Panc1 (cell line): ENCODE measurements at regions not wholly inside any gene's neighbourhood (a gene's known extent, or its start where the extent isn't known, plus 50 kb on each side); places are given as distances from the start of the nearest gene placed in this dataset.

Source experiments
- ATAC-seq: fragments of 200-7000 bp; cut with Tn5 transposase; 2 replicates; pipeline ENCODE4 v1.9.1; 2020; ENCODE audit warnings: mild to moderate bottlenecking, moderate library complexity
- BruUV-seq: library from RNA; stranded (reverse); fragments of 400-500 nt; replicated peaks from 2 replicates; lab custom pipeline; 2021; lab: Mats Ljungman, UMichigan
- CTCF ChIA-PET: fragments of 300-600 bp; sonication (Branson Sonifier 250); formaldehyde crosslinking; loops from one replicate; lab custom pipeline; 2022; ENCODE audit warnings: antibody characterized with exemption; lab: Charles Lee
- POLR2A ChIA-PET: fragments of 300-600 bp; sonication (Branson Sonifier 250); formaldehyde crosslinking; loops from one replicate; lab custom pipeline; 2022; ENCODE audit warnings: antibody characterized with exemption; lab: Charles Lee
- DNase-seq: peaks from one replicate; pipeline ENCODE4 v3.0.0-alpha.2; 2010; ENCODE audit warnings: low read depth, low spot score
- H3K27ac ChIP-seq: 2 replicates; pipeline ENCODE4 v1.5.1; 2011; ENCODE audit warnings: mild to moderate bottlenecking, low read length, inconsistent platforms
- H3K27me3 ChIP-seq: fragments of 200-500 bp; sonication (Bioruptor generic); 2 replicates; pipeline ENCODE4 v1.6.0; 2014; ENCODE audit warnings: low read length, inconsistent platforms; ENCODE audit not compliant: control insufficient read depth, insufficient read depth
- H3K36me3 ChIP-seq: fragments of 200-500 bp; sonication (Bioruptor generic); 2 replicates; pipeline ENCODE4 v1.5.1; 2014; ENCODE audit warnings: inconsistent platforms, mild to moderate bottlenecking, low read length, moderate library complexity; ENCODE audit not compliant: control insufficient read depth, insufficient read depth
- H3K4me1 ChIP-seq: 2 replicates; pipeline ENCODE4 v1.5.1; 2011; ENCODE audit warnings: inconsistent platforms, mild to moderate bottlenecking, low read length, moderate library complexity; ENCODE audit not compliant: control insufficient read depth, insufficient read depth
- H3K4me3 ChIP-seq, 2 experiments: 2 replicates each; pipeline ENCODE4 v1.5.1; 2011 to 2012; ENCODE audit warnings: low read depth in 2 of 2, low read length in 2 of 2, mild to moderate bottlenecking in 2 of 2, inconsistent platforms in 1 of 2, moderate library complexity in 1 of 2
- H3K9me3 ChIP-seq: fragments of 200-500 bp; sonication (Bioruptor generic); 2 replicates; pipeline ENCODE4 v1.5.1; 2014; ENCODE audit warnings: low read depth, mild to moderate bottlenecking, inconsistent platforms, low read length, moderate library complexity; ENCODE audit not compliant: control insufficient read depth, insufficient read depth
- POLR2AphosphoS5 ChIP-seq: IDR thresholded peaks from 2 replicates; pipeline ENCODE4 v1.6.1; 2012; ENCODE audit warnings: mild to moderate bottlenecking, low read depth, low read length, moderate library complexity
- SIN3A ChIP-seq: IDR thresholded peaks from 2 replicates; pipeline ENCODE4 v1.6.1; 2012; ENCODE audit warnings: low read depth, mild to moderate bottlenecking, low read length, moderate library complexity, borderline replicate concordance; ENCODE audit not compliant: insufficient read depth
- TCF7L2 ChIP-seq: IDR thresholded peaks from 2 replicates; pipeline ENCODE4 v1.6.1; 2011; ENCODE audit warnings: mild to moderate bottlenecking, low read depth, low read length, inconsistent platforms
- in situ Hi-C: cut with HindIII; loops from 2 replicates; pipeline ENCODE4 v1.10.0; 2016; ENCODE audit warnings: low sequenced_read_pairs, low pct_unique_long_range_greater_than_20kb
- intact Hi-C: fragments of 100-400 bp; cut with micrococcal nuclease; formaldehyde crosslinking; loops from one replicate; pipeline ENCODE4 v1.10.0; 2022; ENCODE audit not compliant: unreplicated experiment
- TF ChIP-seq, protein P1 (sequence below), 2 experiments: IDR thresholded peaks; 2 replicates each; pipeline ENCODE4 v1.6.1; 2011 to 2012; ENCODE audit warnings: low read depth in 2 of 2, control low read depth in 1 of 2, low read length in 1 of 2, mild to moderate bottlenecking in 1 of 2, moderate library complexity in 1 of 2; ENCODE audit not compliant: insufficient read depth in 1 of 2
- TF ChIP-seq, protein P2 (sequence below): fragments of 450-650 bp; IDR thresholded peaks from 2 replicates; pipeline ENCODE4 v1.5.1; 2017; ENCODE audit warnings: mild to moderate bottlenecking

DNA sequence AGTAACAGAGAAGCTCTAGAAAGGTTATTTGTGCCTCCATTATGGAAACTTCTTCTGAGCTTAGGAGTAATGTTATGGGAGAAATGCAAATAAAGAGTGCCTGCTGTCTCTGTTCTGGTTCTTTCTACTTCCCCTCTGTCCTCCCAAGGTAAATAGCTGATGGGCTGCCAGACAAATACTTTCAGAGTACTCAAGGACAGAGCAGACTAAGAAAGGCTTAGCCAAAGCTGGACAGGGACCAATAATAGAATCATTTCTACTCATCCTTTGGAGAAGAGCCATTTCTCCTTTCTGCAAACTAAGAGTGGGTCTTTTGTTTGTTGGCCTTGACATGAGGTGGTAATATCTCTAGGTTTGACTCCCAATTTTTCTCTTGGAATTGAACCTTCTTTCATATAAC, 136.1 kb downstream of the MID1IP1 start:
- CTCF ChIA-PET = no interaction called here
- in situ Hi-C loops = no loop called here
- intact Hi-C loops = no loop called here

DNA sequence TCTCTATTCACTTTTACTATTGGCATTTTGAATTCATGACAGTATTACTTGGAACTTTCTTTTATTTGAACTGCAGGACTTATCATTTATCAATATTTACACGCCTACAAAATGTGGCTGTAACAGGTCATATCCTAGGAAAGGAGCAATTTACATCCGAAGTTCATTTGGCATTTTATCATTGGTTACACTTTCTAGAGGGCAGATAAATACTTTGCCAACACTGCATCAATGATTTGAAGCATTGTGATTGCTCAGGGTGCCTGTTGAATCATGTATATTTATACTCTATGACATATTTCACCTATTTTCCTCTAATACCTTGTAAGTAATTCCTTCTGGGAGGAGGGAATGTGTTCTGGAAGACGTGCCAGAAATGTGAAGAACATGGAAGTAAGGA, 136.7 kb downstream of the MID1IP1 start:
- no TSS peak for BruUV-seq
- TF ChIP-seq, protein P1, sequence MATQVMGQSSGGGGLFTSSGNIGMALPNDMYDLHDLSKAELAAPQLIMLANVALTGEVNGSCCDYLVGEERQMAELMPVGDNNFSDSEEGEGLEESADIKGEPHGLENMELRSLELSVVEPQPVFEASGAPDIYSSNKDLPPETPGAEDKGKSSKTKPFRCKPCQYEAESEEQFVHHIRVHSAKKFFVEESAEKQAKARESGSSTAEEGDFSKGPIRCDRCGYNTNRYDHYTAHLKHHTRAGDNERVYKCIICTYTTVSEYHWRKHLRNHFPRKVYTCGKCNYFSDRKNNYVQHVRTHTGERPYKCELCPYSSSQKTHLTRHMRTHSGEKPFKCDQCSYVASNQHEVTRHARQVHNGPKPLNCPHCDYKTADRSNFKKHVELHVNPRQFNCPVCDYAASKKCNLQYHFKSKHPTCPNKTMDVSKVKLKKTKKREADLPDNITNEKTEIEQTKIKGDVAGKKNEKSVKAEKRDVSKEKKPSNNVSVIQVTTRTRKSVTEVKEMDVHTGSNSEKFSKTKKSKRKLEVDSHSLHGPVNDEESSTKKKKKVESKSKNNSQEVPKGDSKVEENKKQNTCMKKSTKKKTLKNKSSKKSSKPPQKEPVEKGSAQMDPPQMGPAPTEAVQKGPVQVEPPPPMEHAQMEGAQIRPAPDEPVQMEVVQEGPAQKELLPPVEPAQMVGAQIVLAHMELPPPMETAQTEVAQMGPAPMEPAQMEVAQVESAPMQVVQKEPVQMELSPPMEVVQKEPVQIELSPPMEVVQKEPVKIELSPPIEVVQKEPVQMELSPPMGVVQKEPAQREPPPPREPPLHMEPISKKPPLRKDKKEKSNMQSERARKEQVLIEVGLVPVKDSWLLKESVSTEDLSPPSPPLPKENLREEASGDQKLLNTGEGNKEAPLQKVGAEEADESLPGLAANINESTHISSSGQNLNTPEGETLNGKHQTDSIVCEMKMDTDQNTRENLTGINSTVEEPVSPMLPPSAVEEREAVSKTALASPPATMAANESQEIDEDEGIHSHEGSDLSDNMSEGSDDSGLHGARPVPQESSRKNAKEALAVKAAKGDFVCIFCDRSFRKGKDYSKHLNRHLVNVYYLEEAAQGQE (IDR thresholded peaks at IDR 0.05; ENCODE audit: insufficient read depth in 1 of 2, low read depth in 2 of 2, low read length in 1 of 2) = no peak
- TF ChIP-seq SIN3A (no peak), POLR2AphosphoS5 (no peak), TCF7L2 (no peak)
- TF ChIP-seq, protein P2, sequence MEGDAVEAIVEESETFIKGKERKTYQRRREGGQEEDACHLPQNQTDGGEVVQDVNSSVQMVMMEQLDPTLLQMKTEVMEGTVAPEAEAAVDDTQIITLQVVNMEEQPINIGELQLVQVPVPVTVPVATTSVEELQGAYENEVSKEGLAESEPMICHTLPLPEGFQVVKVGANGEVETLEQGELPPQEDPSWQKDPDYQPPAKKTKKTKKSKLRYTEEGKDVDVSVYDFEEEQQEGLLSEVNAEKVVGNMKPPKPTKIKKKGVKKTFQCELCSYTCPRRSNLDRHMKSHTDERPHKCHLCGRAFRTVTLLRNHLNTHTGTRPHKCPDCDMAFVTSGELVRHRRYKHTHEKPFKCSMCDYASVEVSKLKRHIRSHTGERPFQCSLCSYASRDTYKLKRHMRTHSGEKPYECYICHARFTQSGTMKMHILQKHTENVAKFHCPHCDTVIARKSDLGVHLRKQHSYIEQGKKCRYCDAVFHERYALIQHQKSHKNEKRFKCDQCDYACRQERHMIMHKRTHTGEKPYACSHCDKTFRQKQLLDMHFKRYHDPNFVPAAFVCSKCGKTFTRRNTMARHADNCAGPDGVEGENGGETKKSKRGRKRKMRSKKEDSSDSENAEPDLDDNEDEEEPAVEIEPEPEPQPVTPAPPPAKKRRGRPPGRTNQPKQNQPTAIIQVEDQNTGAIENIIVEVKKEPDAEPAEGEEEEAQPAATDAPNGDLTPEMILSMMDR = no peak
- no peaks in the 10 kb centered on the region for H3K4me1 ChIP-seq
- CTCF ChIA-PET = no interaction called here
- intact Hi-C loops (no loop called here), in situ Hi-C loops (no loop called here)
- ATAC-seq = no peak
- no peak overlapping the region for H3K27ac ChIP-seq
- POLR2A ChIA-PET = no interaction called here
- no peaks in the 10 kb centered on the region for H3K27me3 ChIP-seq
- DNase-seq = no peak
- no peak overlapping the region for H3K4me3 ChIP-seq
- H3K36me3 ChIP-seq = no peaks in the 10 kb centered on the region
- H3K9me3 ChIP-seq = no peaks in the 10 kb centered on the region

More for the DNA sequence above, 136.1 kb downstream of the MID1IP1 start:
- Histone ChIP-seq H3K4me1 (no peaks in the 10 kb centered on the region), H3K36me3 (no peaks in the 10 kb centered on the region), H3K27me3 (no peaks in the 10 kb centered on the region), H3K9me3 (no peaks in the 10 kb centered on the region), H3K4me3 (no peak overlapping the region), H3K27ac (no peak overlapping the region)
- no TSS peak for BruUV-seq
- POLR2A ChIA-PET = no interaction called here
- no peak for DNase-seq
- no peak for ATAC-seq
- TF ChIP-seq, protein P1 (IDR thresholded peaks at IDR 0.05; ENCODE audit: insufficient read depth in 1 of 2, low read depth in 2 of 2, low read length in 1 of 2) = no peak
- TF ChIP-seq POLR2AphosphoS5 (no peak), SIN3A (no peak), TCF7L2 (no peak)
- TF ChIP-seq, protein P2 = no peak
